ENCODE measurements at regions not wholly inside any gene's neighbourhood (a gene's known extent, or its start where the extent isn't known, plus 50 kb on each side); places are given as distances from the start of the nearest gene placed in this dataset.
"Not testable (repeated sequence)": the region's sequence is repeated elsewhere in the genome, so short reads cannot be mapped to it uniquely, and the experiment has no call there.

- intact Hi-C loops (cut with DNase I) = loop anchor here (2.0 kb wide), 1 partner anchor 19 kb away; no protein-coding TSS in a partner anchor
- H3K36me3 ChIP-seq = no peaks in the 10 kb centered on the region
- TF ChIP-seq, protein P1, sequence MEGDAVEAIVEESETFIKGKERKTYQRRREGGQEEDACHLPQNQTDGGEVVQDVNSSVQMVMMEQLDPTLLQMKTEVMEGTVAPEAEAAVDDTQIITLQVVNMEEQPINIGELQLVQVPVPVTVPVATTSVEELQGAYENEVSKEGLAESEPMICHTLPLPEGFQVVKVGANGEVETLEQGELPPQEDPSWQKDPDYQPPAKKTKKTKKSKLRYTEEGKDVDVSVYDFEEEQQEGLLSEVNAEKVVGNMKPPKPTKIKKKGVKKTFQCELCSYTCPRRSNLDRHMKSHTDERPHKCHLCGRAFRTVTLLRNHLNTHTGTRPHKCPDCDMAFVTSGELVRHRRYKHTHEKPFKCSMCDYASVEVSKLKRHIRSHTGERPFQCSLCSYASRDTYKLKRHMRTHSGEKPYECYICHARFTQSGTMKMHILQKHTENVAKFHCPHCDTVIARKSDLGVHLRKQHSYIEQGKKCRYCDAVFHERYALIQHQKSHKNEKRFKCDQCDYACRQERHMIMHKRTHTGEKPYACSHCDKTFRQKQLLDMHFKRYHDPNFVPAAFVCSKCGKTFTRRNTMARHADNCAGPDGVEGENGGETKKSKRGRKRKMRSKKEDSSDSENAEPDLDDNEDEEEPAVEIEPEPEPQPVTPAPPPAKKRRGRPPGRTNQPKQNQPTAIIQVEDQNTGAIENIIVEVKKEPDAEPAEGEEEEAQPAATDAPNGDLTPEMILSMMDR (IDR thresholded peaks at IDR 0.05) = no peak
These were observed 124.2 kb downstream of the ATP6V1G3 start for GRCh38 chr1:198416296-198416695.

GRCh38 chr1:198411240-198411639 lies 129.2 kb downstream of the ATP6V1G3 start:
- intact Hi-C loops (cut with DNase I) = no loop called here
- Histone ChIP-seq H3K27me3 (no peaks in the 10 kb centered on the region), H3K4me3 (no peak overlapping the region), H3K9me3 (no peaks in the 10 kb centered on the region), H3K27ac (no peak overlapping the region), H3K4me1 (no peaks in the 10 kb centered on the region), H3K36me3 (no peaks in the 10 kb centered on the region)
- TF ChIP-seq, protein P1 (IDR thresholded peaks at IDR 0.05) = no peak
- DNase-seq (ENCODE audit: low spot score in 2 of 2) = no peak

More at GRCh38 chr1:198416296-198416695, 124.2 kb downstream of the ATP6V1G3 start:
- Histone ChIP-seq H3K4me3 (no peak overlapping the region), H3K27me3 (no peaks in the 10 kb centered on the region), H3K27ac (no peak overlapping the region), H3K9me3 (no peaks in the 10 kb centered on the region), H3K4me1 (no peaks in the 10 kb centered on the region)
- DNase-seq (ENCODE audit: low spot score in 2 of 2) = no peak

DNA sequence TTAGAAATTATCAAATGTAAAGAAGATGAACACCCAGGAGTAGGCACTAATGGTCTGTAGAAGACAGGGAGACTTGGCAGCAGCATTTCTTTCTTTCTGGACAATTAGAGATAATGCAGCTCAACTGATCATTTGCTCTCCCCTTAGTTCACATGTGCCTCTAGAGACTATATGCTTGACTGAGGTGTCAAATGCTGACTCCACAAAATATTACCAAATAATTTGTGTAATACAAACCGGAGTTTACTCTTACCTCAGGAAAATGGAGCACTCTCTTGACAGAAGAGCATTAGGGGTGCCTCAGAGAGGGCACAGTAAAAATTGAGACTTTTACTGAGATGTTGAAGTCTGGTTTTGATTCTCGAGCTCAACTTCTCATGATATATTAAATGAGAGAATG lies 131.8 kb downstream of the ATP6V1G3 start:
- TF ChIP-seq, protein P1 (IDR thresholded peaks at IDR 0.05) = no peak
- no peak for DNase-seq (ENCODE audit: low spot score in 2 of 2)
- Histone ChIP-seq H3K27me3 (no peaks in the 10 kb centered on the region), H3K4me3 (no peak overlapping the region), H3K36me3 (no peaks in the 10 kb centered on the region), H3K4me1 (no peaks in the 10 kb centered on the region), H3K9me3 (no peaks in the 10 kb centered on the region), H3K27ac (no peak overlapping the region)
- intact Hi-C loops (cut with DNase I) = no loop called here

- H3K4me3 ChIP-seq = not testable (repeated sequence)
These were observed 135.8 kb downstream of the ATP6V1G3 start for GRCh38 chr1:198404632-198405031.

GRCh38 chr1:198400063-198400462 lies 140.4 kb downstream of the ATP6V1G3 start:
- no peaks in the 10 kb centered on the region for H3K9me3 ChIP-seq
- no peak overlapping the region for H3K27ac ChIP-seq
- no peak overlapping the region for H3K4me3 ChIP-seq
- intact Hi-C loops (cut with DNase I) = no loop called here
- no peaks in the 10 kb centered on the region for H3K36me3 ChIP-seq
- no peaks in the 10 kb centered on the region for H3K27me3 ChIP-seq
- no peak for DNase-seq (ENCODE audit: low spot score in 2 of 2)
- TF ChIP-seq, protein P1 (IDR thresholded peaks at IDR 0.05) = no peak
- H3K4me1 ChIP-seq = no peaks in the 10 kb centered on the region

More at GRCh38 chr1:198404632-198405031, 135.8 kb downstream of the ATP6V1G3 start:
- DNase-seq (ENCODE audit: low spot score in 2 of 2); H3K36me3 ChIP-seq; intact Hi-C loops (cut with DNase I); H3K4me1 ChIP-seq; H3K27me3 ChIP-seq; H3K9me3 ChIP-seq; H3K27ac ChIP-seq: not testable (repeated sequence)

DNA sequence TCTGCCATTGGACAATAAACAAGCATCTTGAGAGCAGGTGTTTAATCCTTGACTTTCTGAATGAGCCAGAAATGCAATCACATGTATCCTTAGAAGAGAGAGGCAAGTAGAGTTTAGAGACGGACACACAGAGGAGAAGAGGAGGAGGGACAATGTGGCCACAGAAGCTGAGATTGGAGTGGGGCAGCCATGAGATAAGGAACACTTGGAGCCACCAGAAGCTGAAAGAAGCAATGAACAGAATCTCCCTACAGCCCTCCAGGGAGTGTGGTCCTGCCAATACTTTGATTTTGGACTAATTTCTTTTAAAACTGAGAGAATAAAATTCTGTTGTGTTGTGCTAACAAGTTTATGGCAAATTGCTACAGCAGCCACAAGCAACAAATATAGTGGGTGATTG lies 141.0 kb downstream of the ATP6V1G3 start:
- H3K27me3 ChIP-seq = no peaks in the 10 kb centered on the region
- H3K27ac ChIP-seq = no peak overlapping the region
- no peaks in the 10 kb centered on the region for H3K9me3 ChIP-seq
- intact Hi-C loops (cut with DNase I) = no loop called here
- H3K4me1 ChIP-seq = no peaks in the 10 kb centered on the region
- no peak for DNase-seq (ENCODE audit: low spot score in 2 of 2)
- no peak overlapping the region for H3K4me3 ChIP-seq
- TF ChIP-seq, protein P1 (IDR thresholded peaks at IDR 0.05) = no peak
- no peaks in the 10 kb centered on the region for H3K36me3 ChIP-seq
